Activated T-cell treated with anti-CD3 and anti-CD28 coated beads, Interleukin-2, amount 50 U/mL, for 72 hours (primary cell): ENCODE measurements at regions not wholly inside any gene's neighbourhood (a gene's known extent, or its start where the extent isn't known, plus 50 kb on each side); places are given as distances from the start of the nearest gene placed in this dataset.

Experiments used
- ATAC-seq, 2 donors: fragments of 150-1000 bp; cut with Tn5 transposase; replicated peaks in 1 of 2; 2 replicates each; pipeline ENCODE4 v1.10.0; 2021; ENCODE audit warnings: moderate library complexity in 2 of 2, mild to moderate bottlenecking in 1 of 2
- DNase-seq, 2 donors: peaks; one replicate each; pipeline ENCODE4 v3.0.0; 2021 to 2022; ENCODE audit warnings: mixed read lengths in 1 of 2
- H3K27ac Mint-ChIP-seq: one replicate; pipeline ENCODE4 v1.8.0; 2022; ENCODE audit warnings: mild to moderate bottlenecking, moderate library complexity, mixed read lengths
- H3K27me3 Mint-ChIP-seq: one replicate; pipeline ENCODE4 v1.8.0; 2022; ENCODE audit warnings: low read depth, mixed read lengths
- H3K36me3 Mint-ChIP-seq, 2 donors: one replicate each; pipeline ENCODE4 v1.8.0; 2022; ENCODE audit warnings: mixed read lengths in 2 of 2, mild to moderate bottlenecking in 1 of 2; ENCODE audit not compliant: insufficient read depth in 2 of 2
- H3K4me1 Mint-ChIP-seq: one replicate; pipeline ENCODE4 v1.8.0; 2022; ENCODE audit warnings: low read depth, mixed read lengths
- H3K4me3 Mint-ChIP-seq, 2 donors: one replicate each; pipeline ENCODE4 v1.8.0; 2022; ENCODE audit warnings: mild to moderate bottlenecking in 2 of 2, mixed read lengths in 2 of 2, moderate library complexity in 2 of 2
- H3K9me3 Mint-ChIP-seq, 2 donors: one replicate each; pipeline ENCODE4 v1.8.0; 2022; ENCODE audit warnings: mixed read lengths in 2 of 2

- H3K4me1 Mint-ChIP-seq = no peaks in the 10 kb centered on the region
- no peak overlapping the region for H3K27ac Mint-ChIP-seq
These were observed 431.7 kb upstream of the NR2F2 start for GRCh38 chr15:95898761-95899160.

GRCh38 chr15:95901271-95901670 lies 429.2 kb upstream of the NR2F2 start:
- no peak overlapping the region for H3K27ac Mint-ChIP-seq

More at GRCh38 chr15:95898761-95899160, 431.7 kb upstream of the NR2F2 start:
- Mint-ChIP-seq H3K9me3 (no peaks in the 10 kb centered on the region), H3K36me3 (no peaks in the 10 kb centered on the region), H3K27me3 (peaks cover 6% of the 10 kb centered on the region), H3K4me3 (no peak overlapping the region)
- ATAC-seq (no peak), DNase-seq (no peak)

GRCh38 chr15:95902606-95903005 lies 427.9 kb upstream of the NR2F2 start:
- ATAC-seq = no peak

More at GRCh38 chr15:95901271-95901670, 429.2 kb upstream of the NR2F2 start:
- Mint-ChIP-seq H3K4me3 (no peak overlapping the region), H3K27me3 (peaks cover 6% of the 10 kb centered on the region), H3K36me3 (no peaks in the 10 kb centered on the region), H3K4me1 (no peaks in the 10 kb centered on the region), H3K9me3 (no peaks in the 10 kb centered on the region)
- no peak for ATAC-seq
- DNase-seq = no peak

GRCh38 chr15:95903352-95903751 lies 427.1 kb upstream of the NR2F2 start:
- H3K4me3 Mint-ChIP-seq = no peak overlapping the region
- no peak overlapping the region for H3K27ac Mint-ChIP-seq
- peaks cover 6% of the 10 kb centered on the region for H3K27me3 Mint-ChIP-seq
- H3K36me3 Mint-ChIP-seq = no peaks in the 10 kb centered on the region
- ATAC-seq = no peak
- no peaks in the 10 kb centered on the region for H3K4me1 Mint-ChIP-seq
- no peaks in the 10 kb centered on the region for H3K9me3 Mint-ChIP-seq
- no peak for DNase-seq

More at GRCh38 chr15:95902606-95903005, 427.9 kb upstream of the NR2F2 start:
- Mint-ChIP-seq H3K4me3 (no peak overlapping the region), H3K27me3 (peaks cover 6% of the 10 kb centered on the region), H3K27ac (no peak overlapping the region), H3K4me1 (no peaks in the 10 kb centered on the region), H3K36me3 (no peaks in the 10 kb centered on the region), H3K9me3 (no peaks in the 10 kb centered on the region)
- no peak for DNase-seq

- no peak for ATAC-seq
- H3K27ac Mint-ChIP-seq = no peak overlapping the region
These were observed 419.8 kb upstream of the NR2F2 start for GRCh38 chr15:95910643-95911212.

GRCh38 chr15:95911570-95912279 lies 418.8 kb upstream of the NR2F2 start:
- H3K4me3 Mint-ChIP-seq = no peak overlapping the region
- peaks cover 7% of the 10 kb centered on the region for H3K27me3 Mint-ChIP-seq
- H3K27ac Mint-ChIP-seq = no peak overlapping the region
- H3K9me3 Mint-ChIP-seq = peaks cover 0 to 2% of the 10 kb centered on the region in 2 donors
- DNase-seq (no peak), ATAC-seq (no peak)
- no peaks in the 10 kb centered on the region for H3K4me1 Mint-ChIP-seq
- H3K36me3 Mint-ChIP-seq = no peaks in the 10 kb centered on the region

More at GRCh38 chr15:95910643-95911212, 419.8 kb upstream of the NR2F2 start:
- Mint-ChIP-seq H3K27me3 (peaks cover 7% of the 10 kb centered on the region), H3K4me3 (no peak overlapping the region), H3K4me1 (no peaks in the 10 kb centered on the region), H3K9me3 (peaks cover 0 to 2% of the 10 kb centered on the region in 2 donors), H3K36me3 (no peaks in the 10 kb centered on the region)
- no peak for DNase-seq

GRCh38 chr15:95912280-95912625 lies 418.2 kb upstream of the NR2F2 start:
- no peaks in the 10 kb centered on the region for H3K36me3 Mint-ChIP-seq
- H3K4me1 Mint-ChIP-seq = no peaks in the 10 kb centered on the region
- peaks cover 7% of the 10 kb centered on the region for H3K27me3 Mint-ChIP-seq
- H3K4me3 Mint-ChIP-seq = no peak overlapping the region
- H3K9me3 Mint-ChIP-seq = peaks cover 0 to 2% of the 10 kb centered on the region in 2 donors
- DNase-seq (no peak), ATAC-seq (no peak)
- H3K27ac Mint-ChIP-seq = no peak overlapping the region

- H3K27ac Mint-ChIP-seq = no peak overlapping the region
- no peak overlapping the region for H3K4me3 Mint-ChIP-seq
- H3K27me3 Mint-ChIP-seq = peaks cover 7% of the 10 kb centered on the region
- H3K9me3 Mint-ChIP-seq = peaks cover 0 to 2% of the 10 kb centered on the region in 2 donors
- DNase-seq (no peak), ATAC-seq (no peak)
- no peaks in the 10 kb centered on the region for H3K4me1 Mint-ChIP-seq
- H3K36me3 Mint-ChIP-seq = no peaks in the 10 kb centered on the region
These were observed 417.8 kb upstream of the NR2F2 start for GRCh38 chr15:95912728-95913127.

GRCh38 chr15:95916568-95916967 lies 413.9 kb upstream of the NR2F2 start:
- DNase-seq (no peak), ATAC-seq (no peak)
- peaks cover 7% of the 10 kb centered on the region for H3K27me3 Mint-ChIP-seq
- H3K4me3 Mint-ChIP-seq = no peak overlapping the region
- peaks cover 0 to 2% of the 10 kb centered on the region in 2 donors for H3K9me3 Mint-ChIP-seq
- no peaks in the 10 kb centered on the region for H3K4me1 Mint-ChIP-seq
- no peaks in the 10 kb centered on the region for H3K36me3 Mint-ChIP-seq
- H3K27ac Mint-ChIP-seq = no peak overlapping the region

GRCh38 chr15:95918525-95918924 lies 412.0 kb upstream of the NR2F2 start:
- no peaks in the 10 kb centered on the region for H3K27me3 Mint-ChIP-seq
- H3K27ac Mint-ChIP-seq = no peak overlapping the region
- no peaks in the 10 kb centered on the region for H3K9me3 Mint-ChIP-seq
- DNase-seq (no peak), ATAC-seq (no peak)
- H3K4me1 Mint-ChIP-seq = no peaks in the 10 kb centered on the region
- no peak overlapping the region for H3K4me3 Mint-ChIP-seq
- H3K36me3 Mint-ChIP-seq = no peaks in the 10 kb centered on the region

GRCh38 chr15:95919460-95919859 lies 411.0 kb upstream of the NR2F2 start:
- ATAC-seq (no peak), DNase-seq (no peak)
- no peak overlapping the region for H3K4me3 Mint-ChIP-seq
- no peak overlapping the region for H3K27ac Mint-ChIP-seq
- H3K4me1 Mint-ChIP-seq = no peaks in the 10 kb centered on the region
- no peaks in the 10 kb centered on the region for H3K9me3 Mint-ChIP-seq
- H3K36me3 Mint-ChIP-seq = no peaks in the 10 kb centered on the region
- no peaks in the 10 kb centered on the region for H3K27me3 Mint-ChIP-seq

- no peaks in the 10 kb centered on the region for H3K27me3 Mint-ChIP-seq
- no peak overlapping the region for H3K27ac Mint-ChIP-seq
These were observed 409.1 kb upstream of the NR2F2 start for GRCh38 chr15:95921404-95921803.

GRCh38 chr15:95922431-95922830 lies 408.1 kb upstream of the NR2F2 start:
- no peak for ATAC-seq
- no peak overlapping the region for H3K27ac Mint-ChIP-seq
- H3K4me3 Mint-ChIP-seq = no peak overlapping the region

More at GRCh38 chr15:95921404-95921803, 409.1 kb upstream of the NR2F2 start:
- Mint-ChIP-seq H3K4me1 (no peaks in the 10 kb centered on the region), H3K36me3 (no peaks in the 10 kb centered on the region), H3K9me3 (no peaks in the 10 kb centered on the region), H3K4me3 (no peak overlapping the region)
- ATAC-seq = no peak
- DNase-seq = no peak

GRCh38 chr15:95923792-95924191 lies 406.7 kb upstream of the NR2F2 start:
- no peaks in the 10 kb centered on the region for H3K4me1 Mint-ChIP-seq
- DNase-seq = no peak
- no peaks in the 10 kb centered on the region for H3K36me3 Mint-ChIP-seq
- H3K27me3 Mint-ChIP-seq = no peaks in the 10 kb centered on the region
- H3K4me3 Mint-ChIP-seq = no peak overlapping the region
- no peaks in the 10 kb centered on the region for H3K9me3 Mint-ChIP-seq
- no peak overlapping the region for H3K27ac Mint-ChIP-seq
- ATAC-seq = no peak

More at GRCh38 chr15:95922431-95922830, 408.1 kb upstream of the NR2F2 start:
- H3K4me1 Mint-ChIP-seq = no peaks in the 10 kb centered on the region
- H3K27me3 Mint-ChIP-seq = no peaks in the 10 kb centered on the region
- DNase-seq = no peak
- H3K9me3 Mint-ChIP-seq = no peaks in the 10 kb centered on the region
- no peaks in the 10 kb centered on the region for H3K36me3 Mint-ChIP-seq
